Parathyroid adenoma (tissue), 2 donors: ENCODE measurements at regions not wholly inside any gene's neighbourhood (a gene's known extent, or its start where the extent isn't known, plus 50 kb on each side); places are given as distances from the start of the nearest gene placed in this dataset.
"Not testable (repeated sequence)": the region's sequence is repeated elsewhere in the genome, so short reads cannot be mapped to it uniquely, and the experiment has no call there.

Experiments
- H2AFZ ChIP-seq: fragments of 300-600 bp; sonication (generic); one replicate; pipeline ENCODE4 v1.7.0; 2017; ENCODE audit warnings: antibody characterized with exemption, mild to moderate bottlenecking
- H3K27ac ChIP-seq: fragments of 300-600 bp; sonication (generic); one replicate; pipeline ENCODE4 v1.7.0; 2017
- H3K27me3 ChIP-seq: fragments of 300-600 bp; sonication (generic); one replicate; pipeline ENCODE4 v1.7.0; 2017; ENCODE audit warnings: low read length; ENCODE audit not compliant: control insufficient read depth, insufficient read depth
- H3K36me3 ChIP-seq: fragments of 300-600 bp; sonication (generic); one replicate; pipeline ENCODE4 v1.7.0; 2017; ENCODE audit warnings: low read length; ENCODE audit not compliant: control insufficient read depth, insufficient read depth
- H3K4me1 ChIP-seq: fragments of 300-600 bp; sonication (generic); one replicate; pipeline ENCODE4 v1.7.0; 2017; ENCODE audit warnings: control low read depth
- H3K4me2 ChIP-seq: fragments of 300-600 bp; sonication (generic); one replicate; pipeline ENCODE4 v1.7.0; 2017; ENCODE audit warnings: low read length
- H3K4me3 ChIP-seq: fragments of 300-600 bp; sonication (generic); one replicate; pipeline ENCODE4 v1.7.0; 2017; ENCODE audit warnings: low read depth, low read length
- H3K79me2 ChIP-seq: fragments of 300-600 bp; sonication (generic); one replicate; pipeline ENCODE4 v1.7.0; 2017; ENCODE audit warnings: control low read depth
- H3K9ac ChIP-seq: fragments of 300-600 bp; sonication (generic); one replicate; pipeline ENCODE4 v1.7.0; 2017; ENCODE audit warnings: mild to moderate bottlenecking
- H3K9me3 ChIP-seq: fragments of 300-600 bp; sonication (generic); one replicate; pipeline ENCODE4 v1.7.0; 2017; ENCODE audit warnings: low read length; ENCODE audit not compliant: control insufficient read depth
- TF ChIP-seq, protein P1 (sequence below): fragments of 300-600 bp; sonication (generic); IDR thresholded peaks from one replicate; pipeline ENCODE4 v1.7.0; 2017; ENCODE audit warnings: antibody characterized with exemption, mild to moderate bottlenecking
- donor health status: primary hyperparathyroidism.

DNA sequence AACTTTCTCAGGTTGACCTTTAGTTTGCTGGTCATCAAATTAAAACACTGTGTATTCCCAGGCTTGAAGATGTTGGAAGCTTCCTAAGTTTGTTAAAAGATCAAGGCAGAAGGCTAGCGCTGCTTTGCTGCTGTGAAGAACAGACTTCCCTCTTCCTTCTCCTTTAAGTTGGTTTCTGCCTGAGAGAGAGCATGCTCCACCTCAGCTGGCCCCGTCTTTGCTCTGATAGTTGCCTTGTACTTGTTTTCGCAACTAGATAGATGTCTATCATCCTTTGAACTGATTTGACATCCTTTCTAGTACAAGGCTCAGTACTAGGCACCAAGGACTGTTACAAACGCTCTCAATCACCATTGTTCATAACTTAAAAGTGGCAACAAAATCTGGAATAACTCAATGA, 177.8 kb upstream of the MKLN1 start:
- H3K27ac ChIP-seq, result no peak overlapping the region

DNA sequence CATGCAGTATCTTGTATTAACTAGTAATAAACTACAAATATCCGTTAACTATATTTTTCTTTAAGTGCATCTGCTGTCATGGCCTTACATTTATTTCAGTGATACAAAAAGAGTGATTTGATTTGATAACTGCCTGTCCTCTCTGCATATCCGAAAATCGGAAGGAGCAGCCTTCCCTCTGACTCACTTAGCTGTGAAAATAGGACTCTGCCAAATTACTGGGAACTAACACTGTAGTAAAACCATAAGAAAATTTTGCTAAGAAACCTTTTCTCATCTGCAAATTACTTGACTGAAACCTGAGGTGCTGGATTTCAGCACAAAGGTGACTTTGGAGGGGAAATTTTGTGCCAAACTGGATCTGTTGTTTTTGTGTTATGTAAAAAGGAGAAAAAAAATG, 176.6 kb upstream of the MKLN1 start:
- no peaks in the 10 kb centered on the region for H3K79me2 ChIP-seq
- H3K9ac ChIP-seq, result no peak overlapping the region

More for the DNA sequence above, 177.8 kb upstream of the MKLN1 start:
- Histone ChIP-seq H3K27me3 (no peaks in the 10 kb centered on the region), H3K4me1 (peaks cover 3% of the 10 kb centered on the region), H3K4me3 (no peak overlapping the region), H2AFZ (no peak overlapping the region), H3K36me3 (no peaks in the 10 kb centered on the region), H3K4me2 (no peak overlapping the region), H3K9ac (no peak overlapping the region), H3K79me2 (no peaks in the 10 kb centered on the region), H3K9me3 (no peaks in the 10 kb centered on the region)
- TF ChIP-seq, protein P1, sequence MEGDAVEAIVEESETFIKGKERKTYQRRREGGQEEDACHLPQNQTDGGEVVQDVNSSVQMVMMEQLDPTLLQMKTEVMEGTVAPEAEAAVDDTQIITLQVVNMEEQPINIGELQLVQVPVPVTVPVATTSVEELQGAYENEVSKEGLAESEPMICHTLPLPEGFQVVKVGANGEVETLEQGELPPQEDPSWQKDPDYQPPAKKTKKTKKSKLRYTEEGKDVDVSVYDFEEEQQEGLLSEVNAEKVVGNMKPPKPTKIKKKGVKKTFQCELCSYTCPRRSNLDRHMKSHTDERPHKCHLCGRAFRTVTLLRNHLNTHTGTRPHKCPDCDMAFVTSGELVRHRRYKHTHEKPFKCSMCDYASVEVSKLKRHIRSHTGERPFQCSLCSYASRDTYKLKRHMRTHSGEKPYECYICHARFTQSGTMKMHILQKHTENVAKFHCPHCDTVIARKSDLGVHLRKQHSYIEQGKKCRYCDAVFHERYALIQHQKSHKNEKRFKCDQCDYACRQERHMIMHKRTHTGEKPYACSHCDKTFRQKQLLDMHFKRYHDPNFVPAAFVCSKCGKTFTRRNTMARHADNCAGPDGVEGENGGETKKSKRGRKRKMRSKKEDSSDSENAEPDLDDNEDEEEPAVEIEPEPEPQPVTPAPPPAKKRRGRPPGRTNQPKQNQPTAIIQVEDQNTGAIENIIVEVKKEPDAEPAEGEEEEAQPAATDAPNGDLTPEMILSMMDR, result no peak

DNA sequence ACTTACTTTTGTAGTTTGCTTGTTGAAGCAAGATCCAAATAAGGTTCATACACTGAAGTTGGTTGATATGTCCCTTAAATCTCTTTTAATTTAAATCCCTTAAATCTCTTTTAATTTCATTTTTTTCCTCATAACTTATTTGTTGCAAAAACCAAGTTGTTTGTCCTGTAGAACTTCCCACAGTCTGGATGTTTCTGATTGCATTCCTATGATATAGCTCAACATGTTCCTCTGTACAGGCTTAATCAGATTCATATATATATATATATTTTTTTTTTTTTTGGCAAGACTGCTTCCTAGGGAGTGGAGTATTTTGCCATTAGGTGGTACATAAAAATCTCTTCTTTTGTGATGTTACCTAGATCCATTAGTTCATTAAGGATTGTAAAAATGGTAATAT, 174.9 kb upstream of the MKLN1 start:
- H3K79me2 ChIP-seq, result no peaks in the 10 kb centered on the region
- no peak overlapping the region for H2AFZ ChIP-seq
- H3K4me3 ChIP-seq, result no peak overlapping the region
- no peak overlapping the region for H3K4me2 ChIP-seq
- no peak overlapping the region for H3K9ac ChIP-seq
- H3K36me3 ChIP-seq, result no peaks in the 10 kb centered on the region
- TF ChIP-seq, protein P1, result no peak
- H3K9me3 ChIP-seq, result no peaks in the 10 kb centered on the region
- H3K4me1 ChIP-seq, result peaks cover 3% of the 10 kb centered on the region
- H3K27me3 ChIP-seq, result no peaks in the 10 kb centered on the region
- no peak overlapping the region for H3K27ac ChIP-seq

More for the DNA sequence above, 176.6 kb upstream of the MKLN1 start:
- TF ChIP-seq, protein P1, result no peak
- Histone ChIP-seq H3K9me3 (no peaks in the 10 kb centered on the region), H3K4me3 (no peak overlapping the region), H2AFZ (peak overlapping the region; percentile 25), H3K4me1 (peaks cover 3% of the 10 kb centered on the region), H3K27me3 (no peaks in the 10 kb centered on the region), H3K36me3 (no peaks in the 10 kb centered on the region), H3K27ac (no peak overlapping the region), H3K4me2 (no peak overlapping the region)

DNA sequence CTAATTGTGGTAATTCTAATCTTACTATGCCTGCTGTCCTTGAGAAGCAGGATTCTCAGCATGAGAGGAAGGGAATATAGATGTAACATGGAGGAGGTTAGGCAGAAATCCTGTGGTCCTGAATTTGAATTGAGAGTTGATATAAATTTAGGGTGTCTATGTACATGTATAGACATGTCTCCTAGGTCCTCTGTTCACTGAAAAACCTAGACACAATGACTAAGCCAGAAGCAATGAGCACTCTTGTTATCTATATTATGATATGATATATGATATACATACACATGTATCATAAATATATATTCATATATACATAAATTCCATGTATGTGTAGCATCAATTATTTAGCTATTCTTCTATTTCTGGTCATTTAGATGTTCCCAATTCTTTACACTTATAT, 173.3 kb upstream of the MKLN1 start:
- Histone ChIP-seq H3K27ac (no peak overlapping the region), H3K4me1 (peaks cover 3% of the 10 kb centered on the region), H3K27me3 (no peaks in the 10 kb centered on the region), H2AFZ (no peak overlapping the region), H3K9me3 (no peaks in the 10 kb centered on the region), H3K4me2 (no peak overlapping the region), H3K9ac (no peak overlapping the region), H3K36me3 (no peaks in the 10 kb centered on the region), H3K79me2 (no peaks in the 10 kb centered on the region), H3K4me3 (no peak overlapping the region)
- TF ChIP-seq, protein P1, result no peak

DNA sequence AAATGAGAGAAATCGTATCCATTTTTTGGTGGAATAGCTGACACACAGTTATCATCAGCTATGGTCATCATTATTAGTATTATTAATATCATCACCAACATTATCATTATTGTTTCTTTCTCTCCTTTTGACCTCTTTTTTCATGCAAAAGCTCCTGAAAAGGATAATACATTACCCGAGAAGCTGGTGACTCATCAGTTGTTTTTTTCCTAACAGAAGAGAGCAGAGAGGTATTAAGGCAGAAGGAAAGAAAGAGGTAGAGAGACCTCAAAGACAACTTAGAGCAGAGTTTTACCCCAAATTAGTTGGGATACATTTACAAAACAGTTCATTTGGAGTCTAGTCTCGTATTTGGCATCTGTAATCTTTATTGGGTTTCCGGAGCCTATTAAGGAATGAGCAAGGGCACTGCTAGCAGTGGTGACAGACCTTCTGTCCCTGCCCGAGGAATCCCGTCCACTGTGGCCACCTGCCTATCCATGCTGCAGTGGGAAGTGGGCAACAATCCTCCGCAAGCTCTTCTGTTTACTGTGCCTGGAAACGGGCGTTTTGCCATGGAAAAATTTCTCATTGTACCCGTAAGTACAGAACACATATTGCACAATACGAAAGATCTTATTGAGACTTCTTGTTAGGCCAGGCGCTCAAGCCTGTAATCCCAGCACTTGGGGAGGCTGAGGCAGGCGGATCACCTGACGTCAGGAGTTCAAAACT, 170.0 kb upstream of the MKLN1 start:
- H3K27ac ChIP-seq, result no peak overlapping the region
- H3K27me3 ChIP-seq, result no peaks in the 10 kb centered on the region
- H3K9ac ChIP-seq, result no peak overlapping the region
- H3K4me2 ChIP-seq, result no peak overlapping the region
- H3K79me2 ChIP-seq, result no peaks in the 10 kb centered on the region
- no peak overlapping the region for H2AFZ ChIP-seq
- no peaks in the 10 kb centered on the region for H3K36me3 ChIP-seq
- TF ChIP-seq, protein P1, result no peak
- H3K4me1 ChIP-seq, result no peaks in the 10 kb centered on the region
- no peak overlapping the region for H3K4me3 ChIP-seq
- no peaks in the 10 kb centered on the region for H3K9me3 ChIP-seq

DNA sequence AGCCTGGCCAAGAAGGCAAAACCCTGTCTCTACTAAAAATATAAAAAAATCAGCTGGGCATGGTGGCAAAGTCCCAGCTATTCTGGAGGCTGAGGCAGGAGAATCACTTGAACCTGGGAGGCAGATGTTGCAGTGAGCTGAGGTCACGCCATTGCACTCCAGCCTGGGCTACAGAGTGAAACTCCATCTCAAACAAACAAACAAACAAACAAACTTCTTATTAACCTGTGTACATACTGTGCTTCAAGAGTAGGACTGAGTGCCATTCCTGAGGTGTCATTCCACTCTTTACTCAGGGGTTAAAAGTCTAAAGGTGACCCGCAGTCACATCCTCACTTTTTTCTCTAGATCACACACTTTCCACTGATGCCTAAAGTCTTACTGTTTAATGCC, 169.4 kb upstream of the MKLN1 start:
- not testable (repeated sequence) for H3K9ac ChIP-seq, H3K4me3 ChIP-seq, H3K79me2 ChIP-seq, H2AFZ ChIP-seq, H3K36me3 ChIP-seq, H3K27ac ChIP-seq, H3K9me3 ChIP-seq, H3K4me1 ChIP-seq, H3K27me3 ChIP-seq, H3K4me2 ChIP-seq
